ENCODE measurements at regions not wholly inside any gene's neighbourhood (a gene's known extent, or its start where the extent isn't known, plus 50 kb on each side); places are given as distances from the start of the nearest gene placed in this dataset.

- H3K36me3 ChIP-seq (ENCODE audit: control insufficient read depth in 1 of 2, insufficient read depth in 2 of 2, low read length in 2 of 2): no peaks in the 10 kb centered on the region
- H3K4me1 ChIP-seq (ENCODE audit: control insufficient read depth in 1 of 2, insufficient read depth in 2 of 2, low read length in 2 of 2): no peaks in the 10 kb centered on the region
- H3K27me3 ChIP-seq (ENCODE audit: low read depth, low read length): no peaks in the 10 kb centered on the region
- peaks cover 9 to 10% of the 10 kb centered on the region in 2 donors for H3K9me3 ChIP-seq (ENCODE audit: control insufficient read depth in 1 of 2, low read length in 2 of 2)
- H3K27ac ChIP-seq (ENCODE audit: low read length): no peak overlapping the region
- H3K4me3 ChIP-seq (ENCODE audit: low read depth in 1 of 2, low read length in 2 of 2): no peak overlapping the region
Observed at GRCh38 chr12:110992909-110993308, 72.5 kb upstream of the MYL2 start.

- Histone ChIP-seq H3K36me3 (ENCODE audit: control insufficient read depth in 1 of 2, insufficient read depth in 2 of 2, low read length in 2 of 2) (no peaks in the 10 kb centered on the region), H3K4me1 (ENCODE audit: control insufficient read depth in 1 of 2, insufficient read depth in 2 of 2, low read length in 2 of 2) (no peaks in the 10 kb centered on the region), H3K4me3 (ENCODE audit: low read depth in 1 of 2, low read length in 2 of 2) (no peak overlapping the region), H3K27me3 (ENCODE audit: low read depth, low read length) (no peaks in the 10 kb centered on the region), H3K27ac (ENCODE audit: low read length) (no peak overlapping the region), H3K9me3 (ENCODE audit: control insufficient read depth in 1 of 2, low read length in 2 of 2) (peaks cover 0 to 2% of the 10 kb centered on the region in 2 donors)
Observed at GRCh38 chr12:110983811-110984210, 63.4 kb upstream of the MYL2 start.

- Histone ChIP-seq H3K36me3 (ENCODE audit: control insufficient read depth in 1 of 2, insufficient read depth in 2 of 2, low read length in 2 of 2) (no peaks in the 10 kb centered on the region), H3K9me3 (ENCODE audit: control insufficient read depth in 1 of 2, low read length in 2 of 2) (peaks cover 0 to 7% of the 10 kb centered on the region in 2 donors), H3K27ac (ENCODE audit: low read length) (no peak overlapping the region), H3K4me1 (ENCODE audit: control insufficient read depth in 1 of 2, insufficient read depth in 2 of 2, low read length in 2 of 2) (no peaks in the 10 kb centered on the region), H3K4me3 (ENCODE audit: low read depth in 1 of 2, low read length in 2 of 2) (no peak overlapping the region), H3K27me3 (ENCODE audit: low read depth, low read length) (no peaks in the 10 kb centered on the region)
Observed at GRCh38 chr12:110972866-110973265, 52.5 kb upstream of the MYL2 start.

GRCh38 chr12:110971936-110972335, 51.6 kb upstream of the MYL2 start:
- no peak overlapping the region for H3K4me3 ChIP-seq (ENCODE audit: low read depth in 1 of 2, low read length in 2 of 2)
- peaks cover 0 to 7% of the 10 kb centered on the region in 2 donors for H3K9me3 ChIP-seq (ENCODE audit: control insufficient read depth in 1 of 2, low read length in 2 of 2)
- H3K36me3 ChIP-seq (ENCODE audit: control insufficient read depth in 1 of 2, insufficient read depth in 2 of 2, low read length in 2 of 2): no peaks in the 10 kb centered on the region
- H3K27me3 ChIP-seq (ENCODE audit: low read depth, low read length): no peaks in the 10 kb centered on the region
- no peak overlapping the region for H3K27ac ChIP-seq (ENCODE audit: low read length)
- no peaks in the 10 kb centered on the region for H3K4me1 ChIP-seq (ENCODE audit: control insufficient read depth in 1 of 2, insufficient read depth in 2 of 2, low read length in 2 of 2)

GRCh38 chr12:110971189-110971920, 51.0 kb upstream of the MYL2 start:
- H3K27me3 ChIP-seq (ENCODE audit: low read depth, low read length): no peaks in the 10 kb centered on the region
- H3K36me3 ChIP-seq (ENCODE audit: control insufficient read depth in 1 of 2, insufficient read depth in 2 of 2, low read length in 2 of 2): no peaks in the 10 kb centered on the region
- no peaks in the 10 kb centered on the region for H3K4me1 ChIP-seq (ENCODE audit: control insufficient read depth in 1 of 2, insufficient read depth in 2 of 2, low read length in 2 of 2)
- no peak overlapping the region for H3K27ac ChIP-seq (ENCODE audit: low read length)
- H3K4me3 ChIP-seq (ENCODE audit: low read depth in 1 of 2, low read length in 2 of 2): no peak overlapping the region
- H3K9me3 ChIP-seq (ENCODE audit: control insufficient read depth in 1 of 2, low read length in 2 of 2): peaks cover 0 to 7% of the 10 kb centered on the region in 2 donors

Measured in muscle layer of duodenum (tissue), 2 donors.